ENCODE measurements at regions not wholly inside any gene's neighbourhood (a gene's known extent, or its start where the extent isn't known, plus 50 kb on each side); places are given as distances from the start of the nearest gene placed in this dataset.

DNA sequence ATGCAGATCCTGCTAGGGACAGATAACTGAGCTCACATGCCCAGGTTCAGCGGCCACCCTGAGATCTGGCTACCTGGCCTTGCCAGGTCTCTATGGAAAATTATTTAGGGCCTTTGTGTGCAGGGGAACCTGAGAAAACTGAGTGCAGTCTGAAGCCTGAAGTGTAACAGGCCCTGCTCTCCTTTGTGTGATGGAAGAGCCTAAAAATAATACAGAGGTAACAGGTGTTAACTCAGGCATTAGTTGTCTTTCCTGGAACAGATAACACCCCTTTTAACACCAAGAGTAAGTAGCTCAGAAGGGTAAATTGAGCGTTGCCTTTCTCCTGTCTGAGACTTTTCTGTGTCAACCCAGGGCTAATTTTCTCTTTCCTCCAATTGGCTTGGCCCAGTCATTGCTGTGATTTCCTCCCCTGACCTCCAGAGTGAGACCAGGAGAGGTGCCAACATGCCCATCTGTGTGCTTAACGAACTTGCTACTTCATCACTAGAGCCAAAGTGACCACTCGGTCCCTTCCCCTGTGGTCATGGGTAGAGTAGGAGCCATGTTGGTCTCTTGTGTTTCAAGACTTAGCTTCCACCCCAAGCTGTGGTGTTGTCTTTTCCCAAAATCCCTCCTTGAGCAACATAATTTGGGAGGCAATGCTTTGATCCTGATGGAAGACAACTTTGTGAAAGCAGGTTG, 304.4 kb upstream of the JAG1 start:
- Histone ChIP-seq H3K27ac (ENCODE audit: low read depth, low read length) (no peak overlapping the region), H3K9me3 (ENCODE audit: control insufficient read depth, insufficient read depth, low read length) (no peaks in the 10 kb centered on the region), H3K4me1 (ENCODE audit: control insufficient read depth, insufficient read depth, low read length) (peaks cover 4% of the 10 kb centered on the region; the same call in 1 of the 2 replicates), H3K9ac (ENCODE audit: low read depth, low read length) (no peak overlapping the region), H3K36me3 (ENCODE audit: control insufficient read depth, insufficient read depth, low read length) (no peaks in the 10 kb centered on the region), H3K27me3 (ENCODE audit: control insufficient read depth, insufficient read depth, low read length) (no peaks in the 10 kb centered on the region), H3K4me3 (ENCODE audit: low read depth, low read length) (no peak overlapping the region)

DNA sequence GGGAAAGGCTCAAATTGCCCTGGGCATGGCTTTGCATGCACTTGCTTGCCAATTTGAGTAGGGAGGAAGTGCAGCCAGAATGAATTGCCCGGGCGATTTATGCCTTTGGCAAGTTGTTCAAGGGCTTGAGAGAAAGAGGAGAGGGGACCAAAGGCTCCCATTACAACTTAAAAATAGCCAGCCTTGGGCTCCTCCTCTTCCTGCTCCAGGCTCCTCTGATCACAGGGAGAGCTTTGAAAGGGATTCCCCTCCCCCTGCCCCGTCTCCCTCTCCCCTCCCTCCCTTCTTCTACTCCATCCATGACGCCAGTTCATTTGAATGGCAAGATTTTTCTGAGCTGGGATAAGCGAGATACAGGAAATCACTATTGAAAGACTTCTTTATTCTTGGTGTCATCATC, 304.9 kb upstream of the JAG1 start:
- H3K4me3 ChIP-seq (ENCODE audit: low read depth, low read length) = no peak overlapping the region
- H3K27ac ChIP-seq (ENCODE audit: low read depth, low read length) = no peak overlapping the region
- no peaks in the 10 kb centered on the region for H3K36me3 ChIP-seq (ENCODE audit: control insufficient read depth, insufficient read depth, low read length)

DNA sequence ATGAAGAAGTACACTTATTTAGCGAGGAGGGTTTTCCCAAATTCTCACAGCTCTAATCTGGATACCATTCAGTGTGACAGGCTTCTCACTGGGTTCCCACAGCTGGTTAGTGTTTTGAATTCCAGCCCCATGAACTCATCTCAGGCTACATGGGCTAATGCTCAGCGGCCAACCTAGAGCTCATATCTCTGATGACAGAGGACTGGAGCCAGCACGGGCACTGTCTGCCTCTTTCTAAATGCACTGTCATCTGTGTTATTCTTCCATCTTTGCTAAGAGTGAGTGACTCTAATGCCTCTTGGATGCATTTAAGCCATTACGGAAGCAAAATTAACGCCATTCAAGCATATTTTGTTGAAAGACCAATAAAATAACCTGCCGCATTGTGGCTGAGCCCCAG, 308.9 kb upstream of the JAG1 start:
- no peaks in the 10 kb centered on the region for H3K27me3 ChIP-seq (ENCODE audit: control insufficient read depth, insufficient read depth, low read length)
- H3K4me3 ChIP-seq (ENCODE audit: low read depth, low read length) = no peak overlapping the region
- H3K4me1 ChIP-seq (ENCODE audit: control insufficient read depth, insufficient read depth, low read length) = peaks cover 4% of the 10 kb centered on the region; the same call in 1 of the 2 replicates
- peak overlapping the region; percentile 27 for H3K27ac ChIP-seq (ENCODE audit: low read depth, low read length)
- H3K9me3 ChIP-seq (ENCODE audit: control insufficient read depth, insufficient read depth, low read length) = no peaks in the 10 kb centered on the region
- H3K36me3 ChIP-seq (ENCODE audit: control insufficient read depth, insufficient read depth, low read length) = no peaks in the 10 kb centered on the region
- H3K9ac ChIP-seq (ENCODE audit: low read depth, low read length) = no peak overlapping the region

More for the DNA sequence above, 304.9 kb upstream of the JAG1 start:
- Histone ChIP-seq H3K9me3 (ENCODE audit: control insufficient read depth, insufficient read depth, low read length) (no peaks in the 10 kb centered on the region), H3K9ac (ENCODE audit: low read depth, low read length) (no peak overlapping the region), H3K4me1 (ENCODE audit: control insufficient read depth, insufficient read depth, low read length) (peaks cover 4% of the 10 kb centered on the region; the same call in 1 of the 2 replicates), H3K27me3 (ENCODE audit: control insufficient read depth, insufficient read depth, low read length) (no peaks in the 10 kb centered on the region)

DNA sequence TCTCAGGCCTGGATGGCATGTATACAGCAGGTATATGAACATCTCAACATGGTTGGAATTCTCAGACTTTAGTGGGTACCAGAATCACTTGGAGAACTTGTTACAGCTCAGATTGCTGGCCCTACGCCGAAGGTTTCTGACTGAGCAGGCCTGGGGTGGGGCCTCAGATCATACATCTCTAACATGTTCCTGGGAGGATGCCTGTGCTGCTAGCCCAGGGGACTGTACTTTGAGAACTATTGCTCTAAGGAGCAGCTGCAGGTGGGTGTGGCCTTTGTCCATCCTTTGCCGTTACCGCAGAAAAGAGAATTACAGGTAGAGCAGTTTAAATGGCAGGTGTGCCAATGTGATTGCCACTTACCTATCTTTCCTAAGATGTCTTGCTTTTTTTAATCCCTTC, 310.5 kb upstream of the JAG1 start:
- Histone ChIP-seq H3K4me3 (ENCODE audit: low read depth, low read length) (no peak overlapping the region), H3K27ac (ENCODE audit: low read depth, low read length) (no peak overlapping the region), H3K9ac (ENCODE audit: low read depth, low read length) (no peak overlapping the region), H3K36me3 (ENCODE audit: control insufficient read depth, insufficient read depth, low read length) (no peaks in the 10 kb centered on the region), H3K9me3 (ENCODE audit: control insufficient read depth, insufficient read depth, low read length) (no peaks in the 10 kb centered on the region), H3K4me1 (ENCODE audit: control insufficient read depth, insufficient read depth, low read length) (peaks cover 4% of the 10 kb centered on the region; the same call in 1 of the 2 replicates), H3K27me3 (ENCODE audit: control insufficient read depth, insufficient read depth, low read length) (no peaks in the 10 kb centered on the region)

DNA sequence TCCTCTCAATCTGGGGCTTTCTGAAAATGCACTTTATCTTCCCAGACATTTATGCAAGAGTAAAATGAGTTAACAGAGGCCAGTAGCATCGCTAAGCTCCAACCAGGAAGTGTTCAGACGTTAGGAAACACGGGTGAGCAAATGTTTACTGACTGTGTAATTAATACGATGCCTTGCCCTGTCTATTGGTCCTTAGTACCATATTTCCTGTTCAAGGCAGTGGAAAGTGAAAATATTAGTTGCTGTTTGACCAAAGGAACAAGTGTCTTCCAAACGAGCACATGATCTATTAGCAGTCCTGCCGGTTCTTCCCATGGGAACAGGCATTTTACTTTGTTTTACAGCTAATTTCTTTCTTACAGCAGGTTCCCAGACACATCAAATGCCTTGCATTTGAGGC, 311.1 kb upstream of the JAG1 start:
- H3K4me3 ChIP-seq (ENCODE audit: low read depth, low read length) = no peak overlapping the region
- H3K27me3 ChIP-seq (ENCODE audit: control insufficient read depth, insufficient read depth, low read length) = no peaks in the 10 kb centered on the region
- no peak overlapping the region for H3K27ac ChIP-seq (ENCODE audit: low read depth, low read length)
- H3K9me3 ChIP-seq (ENCODE audit: control insufficient read depth, insufficient read depth, low read length) = no peaks in the 10 kb centered on the region
- H3K9ac ChIP-seq (ENCODE audit: low read depth, low read length) = no peak overlapping the region
- peaks cover 5% of the 10 kb centered on the region for H3K4me1 ChIP-seq (ENCODE audit: control insufficient read depth, insufficient read depth, low read length)
- H3K36me3 ChIP-seq (ENCODE audit: control insufficient read depth, insufficient read depth, low read length) = no peaks in the 10 kb centered on the region

DNA sequence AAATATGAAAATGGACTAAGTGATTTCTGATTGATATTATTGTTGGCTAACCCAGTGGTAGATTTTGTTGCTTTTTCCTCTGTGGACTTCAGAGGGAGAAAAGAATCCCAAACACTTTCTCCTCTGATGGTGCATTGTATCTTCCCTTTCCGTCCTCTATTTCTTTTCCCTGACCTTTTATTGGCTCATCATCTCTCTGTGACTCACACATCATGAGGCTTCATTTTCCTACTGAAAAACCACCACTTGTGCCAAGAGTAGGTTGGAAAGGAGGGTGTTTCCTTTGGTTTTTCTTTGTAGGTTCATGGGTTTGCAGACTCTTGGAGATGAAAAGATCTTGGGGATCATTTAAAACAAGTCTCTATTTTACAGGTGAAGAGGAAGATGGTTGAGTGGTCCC, 311.7 kb upstream of the JAG1 start:
- Histone ChIP-seq H3K4me3 (ENCODE audit: low read depth, low read length) (no peak overlapping the region), H3K4me1 (ENCODE audit: control insufficient read depth, insufficient read depth, low read length) (peaks cover 11% of the 10 kb centered on the region), H3K36me3 (ENCODE audit: control insufficient read depth, insufficient read depth, low read length) (no peaks in the 10 kb centered on the region), H3K27me3 (ENCODE audit: control insufficient read depth, insufficient read depth, low read length) (no peaks in the 10 kb centered on the region), H3K9ac (ENCODE audit: low read depth, low read length) (no peak overlapping the region), H3K27ac (ENCODE audit: low read depth, low read length) (no peak overlapping the region), H3K9me3 (ENCODE audit: control insufficient read depth, insufficient read depth, low read length) (no peaks in the 10 kb centered on the region)

DNA sequence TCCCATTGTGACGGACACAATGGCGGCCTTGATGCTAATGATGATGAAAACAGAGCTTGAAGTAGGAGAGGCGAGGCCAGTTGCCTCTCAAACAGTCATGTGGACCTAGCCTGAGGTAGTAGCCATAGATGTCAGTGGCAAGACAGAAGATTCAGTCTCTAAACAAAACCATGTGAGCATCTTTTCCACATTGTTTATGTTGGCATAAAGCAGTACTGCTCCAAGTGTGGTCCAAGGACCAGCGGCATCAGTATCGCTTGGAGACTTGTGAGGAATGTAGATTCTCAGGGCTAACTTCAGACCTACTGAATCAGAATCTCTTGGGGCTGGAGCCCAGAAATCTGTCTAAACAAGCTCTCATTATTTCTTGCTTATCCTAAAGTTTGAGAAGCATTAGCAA, 312.8 kb upstream of the JAG1 start:
- Histone ChIP-seq H3K4me1 (ENCODE audit: control insufficient read depth, insufficient read depth, low read length) (peaks cover 15% of the 10 kb centered on the region), H3K9me3 (ENCODE audit: control insufficient read depth, insufficient read depth, low read length) (no peaks in the 10 kb centered on the region), H3K9ac (ENCODE audit: low read depth, low read length) (no peak overlapping the region), H3K27me3 (ENCODE audit: control insufficient read depth, insufficient read depth, low read length) (no peaks in the 10 kb centered on the region), H3K4me3 (ENCODE audit: low read depth, low read length) (no peak overlapping the region), H3K36me3 (ENCODE audit: control insufficient read depth, insufficient read depth, low read length) (no peaks in the 10 kb centered on the region), H3K27ac (ENCODE audit: low read depth, low read length) (no peak overlapping the region)

DNA sequence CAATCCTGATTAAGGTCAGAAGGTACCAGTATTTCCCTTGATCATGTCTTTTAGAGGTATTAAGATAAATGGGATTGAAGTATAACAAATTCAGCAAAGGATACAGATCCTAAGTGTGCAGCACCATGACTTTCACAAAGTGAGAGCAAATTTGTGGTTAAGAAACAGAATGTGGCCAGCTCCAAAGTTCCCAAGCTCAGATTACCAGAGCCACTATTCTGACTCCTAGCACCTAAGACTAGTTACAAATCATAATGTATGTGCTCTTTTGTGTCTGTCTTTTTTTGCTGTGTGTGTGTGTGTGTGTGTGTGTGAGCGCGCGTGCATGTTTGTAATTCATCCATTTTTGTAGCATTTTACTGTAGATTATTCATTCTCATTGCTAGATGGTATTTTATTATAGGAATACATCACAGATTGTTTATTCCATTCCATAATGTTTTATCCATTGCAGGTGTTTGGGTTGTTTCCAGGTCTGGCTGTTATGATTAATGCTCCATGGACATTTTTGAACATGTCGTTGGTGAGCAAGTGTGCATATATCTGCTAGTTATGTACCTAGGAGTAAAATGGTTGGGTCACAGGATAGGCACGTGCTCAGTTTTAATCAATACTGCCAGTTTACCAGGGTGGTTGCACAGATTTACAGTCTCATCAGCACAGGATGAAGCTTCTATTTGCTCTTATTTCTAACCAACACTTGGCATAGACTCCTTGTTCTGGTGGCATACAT, 314.0 kb upstream of the JAG1 start:
- Histone ChIP-seq H3K27ac (ENCODE audit: low read depth, low read length) (no peak overlapping the region), H3K9me3 (ENCODE audit: control insufficient read depth, insufficient read depth, low read length) (no peaks in the 10 kb centered on the region), H3K9ac (ENCODE audit: low read depth, low read length) (no peak overlapping the region), H3K4me1 (ENCODE audit: control insufficient read depth, insufficient read depth, low read length) (peaks cover 14% of the 10 kb centered on the region), H3K4me3 (ENCODE audit: low read depth, low read length) (no peak overlapping the region), H3K27me3 (ENCODE audit: control insufficient read depth, insufficient read depth, low read length) (no peaks in the 10 kb centered on the region), H3K36me3 (ENCODE audit: control insufficient read depth, insufficient read depth, low read length) (no peaks in the 10 kb centered on the region)

DNA sequence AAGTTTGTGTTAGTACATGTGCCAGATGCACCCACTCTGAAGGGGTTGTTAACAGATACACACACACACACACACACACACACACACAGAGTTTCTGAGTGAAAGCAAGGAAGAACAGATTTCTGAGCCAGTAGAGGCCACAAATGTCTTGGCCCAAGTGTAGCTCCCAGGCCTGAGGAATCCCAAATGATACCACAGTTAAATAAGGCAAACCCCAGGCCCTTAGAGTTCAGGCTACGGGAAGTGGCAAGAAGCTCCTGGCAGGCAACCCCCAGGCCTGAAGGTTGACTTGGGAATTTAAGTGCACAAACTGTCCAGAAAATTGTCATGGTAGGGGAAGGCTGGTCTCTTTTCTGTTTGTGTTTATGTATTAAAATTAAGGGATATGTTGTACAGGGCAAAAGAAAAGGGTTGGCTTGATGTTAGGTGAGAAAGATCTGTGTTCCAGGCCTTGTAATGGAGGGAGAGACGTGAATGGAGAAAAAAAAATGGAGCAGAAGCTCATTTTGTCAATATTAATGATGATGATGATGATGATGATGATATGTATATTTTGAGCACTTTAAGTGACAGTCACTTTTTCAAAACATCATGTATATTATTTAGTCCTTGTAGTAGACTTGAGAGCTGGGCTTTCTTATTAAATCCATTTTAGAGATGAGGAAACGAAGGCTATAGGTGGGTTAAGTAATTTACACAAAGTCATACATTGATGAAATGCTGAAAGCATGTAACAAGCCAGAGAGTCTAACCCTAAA, 317.0 kb upstream of the JAG1 start:
- Histone ChIP-seq H3K4me3 (ENCODE audit: low read depth, low read length) (no peak overlapping the region), H3K9ac (ENCODE audit: low read depth, low read length) (no peak overlapping the region), H3K4me1 (ENCODE audit: control insufficient read depth, insufficient read depth, low read length) (peaks cover 22% of the 10 kb centered on the region), H3K27ac (ENCODE audit: low read depth, low read length) (no peak overlapping the region), H3K27me3 (ENCODE audit: control insufficient read depth, insufficient read depth, low read length) (no peaks in the 10 kb centered on the region), H3K36me3 (ENCODE audit: control insufficient read depth, insufficient read depth, low read length) (no peaks in the 10 kb centered on the region), H3K9me3 (ENCODE audit: control insufficient read depth, insufficient read depth, low read length) (no peaks in the 10 kb centered on the region)

DNA sequence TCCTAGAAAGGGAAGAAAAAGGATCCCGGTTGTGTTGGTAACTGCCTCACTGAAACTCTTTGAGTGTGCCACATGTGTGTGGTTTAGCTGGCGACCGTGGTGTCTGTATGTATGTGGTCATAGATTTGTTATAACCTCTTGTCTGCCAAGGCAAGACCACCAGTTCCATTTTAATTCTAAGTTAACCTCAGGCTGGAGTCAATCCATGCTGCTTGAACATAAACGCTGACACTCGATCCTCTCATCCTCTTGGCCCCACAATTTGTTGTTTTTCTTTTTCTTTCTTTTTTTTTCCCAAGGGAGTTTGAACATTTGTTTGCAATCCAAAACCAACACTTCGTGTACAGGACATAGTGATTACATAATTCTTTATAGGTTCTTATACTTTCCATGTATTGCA, 318.9 kb upstream of the JAG1 start:
- H3K36me3 ChIP-seq (ENCODE audit: control insufficient read depth, insufficient read depth, low read length) = no peaks in the 10 kb centered on the region
- H3K27me3 ChIP-seq (ENCODE audit: control insufficient read depth, insufficient read depth, low read length) = no peaks in the 10 kb centered on the region
- peaks cover 22% of the 10 kb centered on the region for H3K4me1 ChIP-seq (ENCODE audit: control insufficient read depth, insufficient read depth, low read length)
- no peak overlapping the region for H3K4me3 ChIP-seq (ENCODE audit: low read depth, low read length)
- H3K9me3 ChIP-seq (ENCODE audit: control insufficient read depth, insufficient read depth, low read length) = no peaks in the 10 kb centered on the region
- H3K27ac ChIP-seq (ENCODE audit: low read depth, low read length) = no peak overlapping the region
- no peak overlapping the region for H3K9ac ChIP-seq (ENCODE audit: low read depth, low read length)

All from HUES48 (cell line).